Gastrocnemius medialis (tissue), 4 donors: ENCODE measurements at regions not wholly inside any gene's neighbourhood (a gene's known extent, or its start where the extent isn't known, plus 50 kb on each side); places are given as distances from the start of the nearest gene placed in this dataset.

ENCODE experiments used
- ATAC-seq, 2 donors: fragments of 150-250 bp; one replicate each; pipeline ENCODE4 v1.9.1; 2016
- DNase-seq, 2 donors: peaks; one replicate each; pipeline ENCODE4 v3.0.0-alpha.2; 2019
- H3K27ac ChIP-seq, 4 donors: fragments of 200-600 bp; sonication (generic); 1 replicate in 1 of 4; 2 replicates in 3 of 4; pipeline ENCODE4 v1.5.1; 2016 to 2018; ENCODE audit warnings: mild to moderate bottlenecking in 2 of 4, moderate library complexity in 1 of 4
- H3K27me3 ChIP-seq, 3 donors: fragments of 200-600 bp; sonication (generic) in 2 of 3; 1 replicate in 1 of 3; 2 replicates in 2 of 3; pipeline versions ENCODE4 v1.5.1 to v1.6.0; 2016 to 2019; ENCODE audit warnings: mild to moderate bottlenecking in 1 of 3, moderate library complexity in 1 of 3
- H3K36me3 ChIP-seq, 2 donors: fragments of 200-600 bp; sonication (generic) in 1 of 2; one replicate each; pipeline ENCODE4 v1.5.1; 2017 to 2018
- H3K4me1 ChIP-seq, 2 donors: fragments of 200-600 bp; sonication (generic) in 1 of 2; one replicate each; pipeline ENCODE4 v1.5.1; 2016 to 2017; ENCODE audit warnings: mild to moderate bottlenecking in 2 of 2
- H3K4me3 ChIP-seq, 4 donors: fragments of 200-600 bp; sonication (generic) in 3 of 4; 1 replicate in 1 of 4; 2 replicates in 3 of 4; pipeline ENCODE4 v1.5.1; 2016 to 2019; ENCODE audit warnings: mild to moderate bottlenecking in 2 of 4
- H3K9me3 ChIP-seq, 3 donors: fragments of 200-600 bp; sonication (generic) in 2 of 3; 1 replicate in 1 of 3; 2 replicates in 2 of 3; pipeline ENCODE4 v1.5.1; 2016 to 2019
- CTCF ChIP-seq, 5 experiments: fragments of 450-650 bp in 3 of 5; fragments of 200-600 bp in 2 of 5; sonication (generic) in 2 of 5; IDR thresholded peaks in 4 of 5; conservative IDR thresholded peaks in 1 of 5; 1 replicate in 4 of 5; 2 replicates in 1 of 5; pipeline ENCODE4 v1.5.1; 2016 to 2019; ENCODE audit warnings: antibody characterized with exemption in 5 of 5, mild to moderate bottlenecking in 3 of 5, moderate library complexity in 3 of 5
- POLR2A ChIP-seq, 2 donors: fragments of 450-650 bp; IDR thresholded peaks; one replicate each; pipeline ENCODE4 v1.6.1; 2017; ENCODE audit warnings: antibody characterized with exemption in 2 of 2, mild to moderate bottlenecking in 2 of 2, moderate library complexity in 2 of 2
- in situ Hi-C, 4 donors: fragments of 200-750 bp; cut with MboI; loops; one replicate each; pipeline versions ENCODE4 v1.15.0 to v1.8.0; 2017; ENCODE audit warnings: low sequenced_read_pairs in 4 of 4
- intact Hi-C: fragments of 100-400 bp; cut with DNase I; formaldehyde crosslinking; loops from one replicate; pipeline ENCODE4 v1.15.1; 2023; ENCODE audit warnings: low total_unique reads

DNA sequence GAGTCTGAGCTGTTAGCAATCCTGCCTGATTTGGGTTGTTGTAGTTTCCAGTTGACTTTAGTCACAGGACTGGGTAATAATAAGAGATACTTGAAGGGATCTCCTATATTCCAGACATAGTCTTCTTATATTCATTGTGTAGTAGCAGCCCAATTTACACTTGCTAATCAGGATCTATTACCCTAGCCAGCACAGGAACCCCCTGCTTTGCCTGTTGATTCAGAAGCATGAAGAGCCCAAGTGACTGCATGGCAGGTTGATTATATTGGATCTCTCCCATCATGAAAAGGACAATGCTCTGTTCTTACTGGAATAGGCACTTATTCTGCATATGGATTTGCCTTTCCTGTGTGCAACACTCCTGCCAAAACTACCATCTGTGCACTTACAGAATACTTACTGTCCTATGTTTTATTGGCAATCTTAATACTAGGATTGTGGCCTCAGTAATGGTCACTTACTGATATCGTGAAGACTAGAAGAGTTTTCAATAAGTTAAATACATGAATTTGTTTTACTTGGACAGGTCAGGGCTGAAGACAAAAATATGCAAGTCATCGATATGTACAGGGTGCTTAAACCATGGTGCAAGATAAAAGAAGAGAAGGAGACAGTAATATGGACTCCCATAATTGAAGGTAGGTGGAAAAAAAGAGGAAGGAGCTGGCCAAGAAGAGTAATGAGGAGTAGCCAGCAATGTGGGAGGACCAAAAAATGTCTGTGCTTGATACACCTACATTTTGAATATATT lies 304.1 kb downstream of the MCTP2 start:
- no peaks in the 10 kb centered on the region for H3K36me3 ChIP-seq
- H3K4me1 ChIP-seq = no peaks in the 10 kb centered on the region
- in situ Hi-C loops = no loop called here
- H3K27me3 ChIP-seq = no peaks in the 10 kb centered on the region
- no peaks in the 10 kb centered on the region for H3K9me3 ChIP-seq
- no peak for DNase-seq
- intact Hi-C loops = no loop called here
- no peak overlapping the region for H3K27ac ChIP-seq
- no peak for ATAC-seq
- TF ChIP-seq POLR2A (IDR thresholded peaks at IDR 0.05) = no peak
- TF ChIP-seq CTCF (IDR thresholded peaks at IDR 0.05 in 4 of 5, conservative IDR thresholded peaks at IDR 0.05 in 1 of 5) = no peak
- H3K4me3 ChIP-seq = no peak overlapping the region

- H3K4me3 ChIP-seq = no peak overlapping the region
- H3K27ac ChIP-seq = no peak overlapping the region
- no peaks in the 10 kb centered on the region for H3K36me3 ChIP-seq
- TF ChIP-seq POLR2A (IDR thresholded peaks at IDR 0.05) (no peak), CTCF (IDR thresholded peaks at IDR 0.05 in 4 of 5, conservative IDR thresholded peaks at IDR 0.05 in 1 of 5) (no peak)
- intact Hi-C loops (no loop called here), in situ Hi-C loops (no loop called here)
- no peaks in the 10 kb centered on the region for H3K27me3 ChIP-seq
- no peaks in the 10 kb centered on the region for H3K9me3 ChIP-seq
- ATAC-seq (no peak), DNase-seq (no peak)
- H3K4me1 ChIP-seq = no peaks in the 10 kb centered on the region
Measured at GRCh38 chr15:94536549-94536948, 305.2 kb downstream of the MCTP2 start.

GRCh38 chr15:94538280-94538679 lies 306.9 kb downstream of the MCTP2 start:
- no peaks in the 10 kb centered on the region for H3K27me3 ChIP-seq
- H3K4me1 ChIP-seq = no peaks in the 10 kb centered on the region
- no peak for DNase-seq
- H3K27ac ChIP-seq = no peak overlapping the region
- H3K36me3 ChIP-seq = no peaks in the 10 kb centered on the region
- no peak for ATAC-seq
- H3K4me3 ChIP-seq = no peak overlapping the region
- TF ChIP-seq POLR2A (IDR thresholded peaks at IDR 0.05) (no peak), CTCF (IDR thresholded peaks at IDR 0.05 in 4 of 5, conservative IDR thresholded peaks at IDR 0.05 in 1 of 5) (no peak)
- intact Hi-C loops (no loop called here), in situ Hi-C loops (no loop called here)
- H3K9me3 ChIP-seq = no peaks in the 10 kb centered on the region

GRCh38 chr15:94542391-94542790 lies 311.0 kb downstream of the MCTP2 start:
- in situ Hi-C loops = no loop called here
- ATAC-seq = no peak
- Histone ChIP-seq H3K27ac (no peak overlapping the region), H3K4me1 (no peaks in the 10 kb centered on the region), H3K36me3 (no peaks in the 10 kb centered on the region), H3K4me3 (no peak overlapping the region), H3K9me3 (no peaks in the 10 kb centered on the region), H3K27me3 (no peaks in the 10 kb centered on the region)
- intact Hi-C loops = no loop called here
- DNase-seq = no peak
- TF ChIP-seq POLR2A (IDR thresholded peaks at IDR 0.05) (no peak), CTCF (IDR thresholded peaks at IDR 0.05 in 4 of 5, conservative IDR thresholded peaks at IDR 0.05 in 1 of 5) (no peak)

GRCh38 chr15:94546808-94547207 lies 315.4 kb downstream of the MCTP2 start:
- ATAC-seq = no peak
- no peak for DNase-seq
- no peaks in the 10 kb centered on the region for H3K9me3 ChIP-seq
- H3K4me3 ChIP-seq = no peak overlapping the region
- TF ChIP-seq POLR2A (IDR thresholded peaks at IDR 0.05) = no peak
- no peak for TF ChIP-seq CTCF (IDR thresholded peaks at IDR 0.05 in 4 of 5, conservative IDR thresholded peaks at IDR 0.05 in 1 of 5)
- H3K36me3 ChIP-seq = no peaks in the 10 kb centered on the region
- no peaks in the 10 kb centered on the region for H3K4me1 ChIP-seq
- no peak overlapping the region for H3K27ac ChIP-seq
- intact Hi-C loops (no loop called here), in situ Hi-C loops (no loop called here)
- H3K27me3 ChIP-seq = no peaks in the 10 kb centered on the region
